NCI-H460 (cell line): ENCODE measurements at regions not wholly inside any gene's neighbourhood (a gene's known extent, or its start where the extent isn't known, plus 50 kb on each side); places are given as distances from the start of the nearest gene placed in this dataset.

ENCODE experiments used
- small RNA-seq, 2 experiments: library from RNA; depleted of rRNA; stranded (forward); fragments of <200 nt; gene quantifications; one replicate each; pipeline ENCODE3, GENCODE V24; 2014

Small RNA genes in the stretch of these regions (small RNA-seq; reads per million reads assigned to genes)
- 0 reads per million in 2 experiments for gene RF00019
